ENCODE measurements at regions not wholly inside any gene's neighbourhood (a gene's known extent, or its start where the extent isn't known, plus 50 kb on each side); places are given as distances from the start of the nearest gene placed in this dataset.

DNA sequence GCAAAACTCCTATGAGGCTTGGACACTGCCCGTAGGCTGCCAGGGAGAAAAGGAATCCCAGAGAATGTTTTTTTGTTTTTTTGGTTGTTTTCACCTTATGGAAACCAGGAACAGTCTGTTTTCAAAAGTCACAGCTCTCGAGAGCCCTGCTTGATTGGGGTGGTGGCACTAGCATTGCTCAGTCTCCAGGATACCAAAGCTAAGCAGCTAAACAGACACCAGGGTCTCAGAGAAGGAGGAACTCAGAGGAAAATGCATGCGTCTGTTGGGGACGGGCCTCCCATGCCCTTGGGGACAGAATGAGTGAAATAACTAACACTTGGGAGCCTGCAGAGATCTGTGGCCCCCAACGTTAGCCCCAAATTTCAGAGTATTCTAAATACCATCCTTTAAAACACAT, 178.8 kb downstream of the SOX9 start:
- no peak for TF ChIP-seq POLR2A (IDR thresholded peaks at IDR 0.05; ENCODE audit: low read depth, low read length)
- TF ChIP-seq, protein P1, sequence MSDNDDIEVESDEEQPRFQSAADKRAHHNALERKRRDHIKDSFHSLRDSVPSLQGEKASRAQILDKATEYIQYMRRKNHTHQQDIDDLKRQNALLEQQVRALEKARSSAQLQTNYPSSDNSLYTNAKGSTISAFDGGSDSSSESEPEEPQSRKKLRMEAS (IDR thresholded peaks at IDR 0.05; ENCODE audit: insufficient read depth, insufficient read length), result no peak
- TF ChIP-seq, protein P2, sequence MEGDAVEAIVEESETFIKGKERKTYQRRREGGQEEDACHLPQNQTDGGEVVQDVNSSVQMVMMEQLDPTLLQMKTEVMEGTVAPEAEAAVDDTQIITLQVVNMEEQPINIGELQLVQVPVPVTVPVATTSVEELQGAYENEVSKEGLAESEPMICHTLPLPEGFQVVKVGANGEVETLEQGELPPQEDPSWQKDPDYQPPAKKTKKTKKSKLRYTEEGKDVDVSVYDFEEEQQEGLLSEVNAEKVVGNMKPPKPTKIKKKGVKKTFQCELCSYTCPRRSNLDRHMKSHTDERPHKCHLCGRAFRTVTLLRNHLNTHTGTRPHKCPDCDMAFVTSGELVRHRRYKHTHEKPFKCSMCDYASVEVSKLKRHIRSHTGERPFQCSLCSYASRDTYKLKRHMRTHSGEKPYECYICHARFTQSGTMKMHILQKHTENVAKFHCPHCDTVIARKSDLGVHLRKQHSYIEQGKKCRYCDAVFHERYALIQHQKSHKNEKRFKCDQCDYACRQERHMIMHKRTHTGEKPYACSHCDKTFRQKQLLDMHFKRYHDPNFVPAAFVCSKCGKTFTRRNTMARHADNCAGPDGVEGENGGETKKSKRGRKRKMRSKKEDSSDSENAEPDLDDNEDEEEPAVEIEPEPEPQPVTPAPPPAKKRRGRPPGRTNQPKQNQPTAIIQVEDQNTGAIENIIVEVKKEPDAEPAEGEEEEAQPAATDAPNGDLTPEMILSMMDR (IDR thresholded peaks at IDR 0.05; ENCODE audit: extremely low read depth in 1 of 2, insufficient read depth in 1 of 2, low read depth in 1 of 2, low read length in 2 of 2), result no peak
- no peak for TF ChIP-seq JUN (IDR thresholded peaks at IDR 0.05; ENCODE audit: borderline replicate concordance, insufficient read depth, insufficient read length, low read depth)
- TF ChIP-seq POLR2AphosphoS5 (IDR thresholded peaks at IDR 0.05; ENCODE audit: insufficient read depth, low read depth, low read length), result no peak
- TF ChIP-seq EZH2 (IDR thresholded peaks at IDR 0.05; ENCODE audit: borderline replicate concordance, low read depth, low read length, severe bottlenecking), result no peak
- TF ChIP-seq FOS (IDR thresholded peaks at IDR 0.05; ENCODE audit: borderline replicate concordance, insufficient read depth, low read length), result no peak
